CMK (cell line): ENCODE measurements at regions not wholly inside any gene's neighbourhood (a gene's known extent, or its start where the extent isn't known, plus 50 kb on each side); places are given as distances from the start of the nearest gene placed in this dataset.
"Not testable (repeated sequence)": the region's sequence is repeated elsewhere in the genome, so short reads cannot be mapped to it uniquely, and the experiment has no call there.

ENCODE experiments used
- DNase-seq: peaks from one replicate; pipeline ENCODE4 v3.0.0-alpha.2; 2010; ENCODE audit warnings: low read depth

DNA sequence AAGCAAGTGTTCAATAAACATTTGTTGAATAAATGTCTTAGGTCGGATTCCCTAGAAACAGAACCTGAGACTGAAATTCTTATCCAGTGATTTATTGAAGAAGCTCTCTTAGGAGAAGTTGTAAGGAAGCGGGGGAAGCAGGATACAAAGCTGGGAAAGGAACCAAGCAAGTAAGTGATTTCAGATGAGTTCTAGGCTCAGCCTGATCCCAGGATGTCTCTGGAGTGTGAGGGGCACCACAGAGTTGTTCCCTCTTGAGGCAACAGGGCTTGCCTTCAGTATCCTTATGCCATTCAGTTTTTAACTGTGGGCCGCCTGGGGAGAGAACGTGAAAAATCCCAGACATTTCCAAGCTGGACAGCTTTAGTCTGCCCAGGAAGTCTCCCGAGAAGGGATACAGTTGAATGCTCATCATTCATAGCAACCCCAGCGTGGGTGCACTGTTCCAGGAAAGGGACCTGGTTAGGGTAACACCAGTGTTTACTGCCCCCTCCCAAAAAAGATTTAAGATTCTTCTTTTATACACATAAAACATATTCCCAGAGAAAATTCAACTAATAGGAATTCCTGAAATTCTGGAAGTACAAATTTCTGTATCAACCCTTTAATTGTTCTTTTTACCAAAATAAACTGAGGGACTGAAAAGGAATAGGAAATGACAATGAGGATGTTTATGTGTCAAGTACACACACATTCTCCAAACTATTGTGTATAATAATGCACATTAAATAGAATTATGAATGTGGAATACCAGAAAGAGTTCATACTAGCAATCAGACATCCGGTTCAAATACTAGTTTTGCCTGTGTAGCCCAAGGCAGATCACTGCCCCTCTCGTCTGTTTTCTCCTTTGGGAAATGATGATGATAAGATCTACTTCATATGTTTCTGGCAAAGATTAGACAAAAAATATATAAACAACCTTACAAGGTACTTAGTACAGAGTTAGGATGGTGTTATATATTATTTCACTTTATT is 592.1 kb upstream of the CDH2 start:
- DNase-seq: no peak

DNA sequence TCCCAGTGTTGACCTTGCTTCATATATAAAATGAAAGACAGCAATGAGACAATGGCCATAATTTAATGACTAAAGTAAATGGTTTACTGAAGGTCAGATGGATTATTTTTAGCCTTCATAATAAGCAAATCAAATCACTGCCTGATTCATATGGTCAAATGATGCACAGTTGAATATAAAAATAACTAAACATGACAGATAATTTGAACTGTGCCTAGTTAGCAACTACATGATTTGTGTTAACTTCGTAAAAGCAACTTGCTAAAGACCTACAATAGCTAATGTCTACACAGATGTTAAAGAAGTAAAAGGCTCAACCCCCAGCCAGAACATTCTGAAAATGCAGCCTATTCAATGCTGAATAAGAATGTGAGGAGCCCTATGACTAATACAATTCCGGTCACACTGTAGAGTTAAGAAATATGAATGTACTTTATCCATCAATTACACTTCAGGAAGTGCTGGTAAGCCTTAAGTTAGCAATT is 590.8 kb upstream of the CDH2 start:
- no peak for DNase-seq

DNA sequence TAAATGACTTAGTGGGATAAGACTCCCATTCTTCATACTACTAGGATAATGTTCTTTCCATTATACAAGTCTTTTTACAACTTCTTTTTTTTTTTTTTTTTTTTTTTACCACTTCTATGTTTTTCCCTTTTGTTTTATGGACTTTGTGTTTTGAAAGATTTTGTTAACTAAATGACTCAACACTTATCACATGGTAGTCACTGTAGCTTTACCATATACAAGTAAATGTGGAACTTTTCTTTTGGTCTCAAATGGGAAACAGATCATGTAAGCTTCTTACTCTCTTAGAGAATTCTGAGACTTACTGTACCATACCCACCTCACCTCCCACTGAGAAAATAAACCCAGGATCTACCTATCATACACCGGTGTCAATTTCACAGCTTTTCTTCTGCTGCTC is 590.3 kb upstream of the CDH2 start:
- no peak for DNase-seq

DNA sequence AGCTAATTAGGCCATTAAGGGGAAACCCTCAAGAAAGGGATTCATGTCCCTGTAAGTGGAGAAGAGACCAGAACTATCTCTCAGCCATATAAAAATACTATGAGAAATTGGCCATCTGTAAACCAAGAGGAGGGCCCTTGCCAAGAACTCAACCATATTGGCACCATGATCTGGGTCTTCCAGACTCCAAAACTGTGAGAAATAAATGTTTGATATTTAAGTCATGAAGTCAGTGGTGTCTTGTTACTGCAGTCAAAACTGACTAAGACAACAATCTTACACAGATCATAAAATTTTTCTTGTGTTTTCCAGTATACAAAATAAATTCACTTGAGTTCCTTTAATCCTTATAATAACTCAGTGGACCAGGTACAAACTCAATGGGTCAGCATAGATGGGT is 589.8 kb upstream of the CDH2 start:
- no peak for DNase-seq

DNA sequence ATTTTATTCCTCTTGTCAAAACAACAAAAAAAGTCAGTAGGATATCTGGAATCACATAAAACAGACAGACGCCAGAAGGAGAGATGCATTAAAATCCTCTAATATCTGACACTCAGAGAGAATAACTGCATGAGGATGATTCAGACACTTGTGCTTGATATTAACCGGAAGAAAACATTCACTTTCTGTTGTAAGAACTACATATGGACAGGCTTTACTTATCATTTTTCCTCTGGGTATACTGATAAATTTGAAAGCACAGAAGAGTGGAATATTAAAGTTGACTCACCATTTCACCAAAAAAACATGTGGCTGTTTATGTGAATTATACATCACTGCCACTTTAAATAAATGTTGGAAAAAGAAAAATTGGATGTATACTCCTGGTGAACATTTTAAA is 589.1 kb upstream of the CDH2 start:
- no peak for DNase-seq

DNA sequence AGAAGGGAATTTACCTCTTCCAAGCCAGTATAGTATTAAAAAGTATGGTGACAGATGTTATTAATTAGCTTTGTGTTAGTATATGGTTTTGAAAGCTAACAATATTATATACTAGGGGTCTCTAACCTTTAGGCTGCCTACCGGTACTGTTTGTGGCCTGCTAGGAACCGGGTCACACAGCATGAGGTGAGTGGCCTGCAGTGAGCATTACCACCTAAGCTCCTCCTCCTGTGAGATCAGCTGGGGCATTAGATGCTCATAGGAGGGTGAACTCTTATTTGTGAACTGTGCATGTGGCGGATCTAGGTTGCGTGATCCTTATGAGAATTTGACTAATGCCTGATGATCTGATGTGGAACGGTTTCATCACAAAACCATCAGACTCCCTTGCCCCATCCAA is 583.4 kb upstream of the CDH2 start:
- DNase-seq: no peak

DNA sequence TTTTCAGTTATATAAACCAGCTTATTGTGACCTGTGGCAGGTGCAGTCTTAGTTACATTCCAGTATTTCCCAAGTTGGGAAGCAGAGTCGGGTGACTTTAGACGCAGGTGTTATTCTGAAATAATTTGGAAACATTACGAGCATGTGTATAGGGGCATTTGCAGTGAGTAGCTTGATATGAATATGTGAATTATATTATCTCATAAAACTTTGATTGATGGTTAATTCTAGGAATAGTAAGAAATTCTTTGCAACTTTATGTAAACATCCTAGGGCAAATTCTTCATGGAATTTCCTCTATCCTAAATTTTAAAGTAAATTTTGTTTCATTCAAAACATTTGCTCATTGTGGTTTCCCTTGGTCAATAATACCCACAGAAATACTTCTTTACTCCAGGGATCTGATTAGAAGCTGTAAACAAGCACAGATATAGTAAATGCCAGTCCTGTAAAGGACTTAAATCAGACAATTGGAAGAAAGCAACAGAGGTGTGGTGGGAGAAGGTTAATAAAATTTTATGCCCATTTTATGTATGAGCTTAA is 580.6 kb upstream of the CDH2 start:
- DNase-seq: no peak

DNA sequence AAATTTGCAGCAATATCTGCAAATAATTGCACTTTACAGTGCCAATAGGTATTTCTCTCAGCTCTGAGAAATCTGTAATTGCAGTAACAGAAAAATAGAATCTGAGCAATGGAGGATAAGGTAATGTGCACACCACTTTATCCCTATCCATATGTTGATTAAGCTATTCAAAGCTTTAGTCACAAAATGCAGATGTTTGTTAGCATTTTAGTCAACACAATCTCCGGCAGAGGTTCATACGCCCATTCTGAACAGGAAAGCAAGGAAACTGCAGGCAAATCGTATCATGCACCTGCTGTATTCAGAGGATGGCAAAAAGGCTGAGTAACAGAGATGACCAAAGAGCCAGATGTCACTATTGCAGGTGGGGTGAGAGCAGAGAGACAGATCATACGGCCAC is 566.2 kb upstream of the CDH2 start:
- DNase-seq: no peak

DNA sequence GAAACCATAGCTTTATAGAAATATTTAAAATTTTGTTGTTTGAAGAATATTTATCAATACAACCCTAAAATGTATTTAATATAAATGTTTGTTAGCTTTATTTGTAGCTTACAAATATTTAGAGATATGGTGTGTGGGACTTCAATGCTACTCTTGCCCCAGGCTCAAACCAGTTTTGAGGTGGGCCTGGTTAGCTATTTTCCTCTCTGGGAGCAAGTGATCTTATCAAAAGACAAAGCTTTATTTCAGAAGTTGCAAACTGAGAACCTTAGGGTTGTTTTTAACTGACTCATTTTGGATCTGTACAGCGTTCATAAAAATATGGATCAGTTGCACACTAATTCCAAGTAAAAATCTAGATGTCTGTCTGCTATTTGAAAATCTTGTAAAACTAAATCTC is 563.6 kb upstream of the CDH2 start:
- no peak for DNase-seq

DNA sequence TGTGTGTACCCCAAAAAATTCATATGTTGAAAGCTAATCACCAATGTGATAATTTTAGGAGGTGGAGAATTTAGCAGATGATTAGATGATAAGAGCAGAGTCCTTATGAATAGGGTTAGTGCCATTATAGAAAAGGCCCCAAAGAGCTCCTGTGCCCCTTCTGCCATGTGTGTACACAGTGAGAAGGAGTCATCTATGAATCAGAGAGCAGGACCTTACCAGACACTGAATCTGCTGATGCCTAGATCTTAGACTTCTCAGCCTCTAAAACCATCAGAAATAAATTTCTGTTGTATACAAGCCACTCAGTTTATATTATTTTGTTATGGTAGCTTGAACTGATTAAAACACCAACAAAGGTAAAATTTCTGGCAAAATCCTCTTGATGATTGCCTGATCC is 560.0 kb upstream of the CDH2 start:
- no peak for DNase-seq

DNA sequence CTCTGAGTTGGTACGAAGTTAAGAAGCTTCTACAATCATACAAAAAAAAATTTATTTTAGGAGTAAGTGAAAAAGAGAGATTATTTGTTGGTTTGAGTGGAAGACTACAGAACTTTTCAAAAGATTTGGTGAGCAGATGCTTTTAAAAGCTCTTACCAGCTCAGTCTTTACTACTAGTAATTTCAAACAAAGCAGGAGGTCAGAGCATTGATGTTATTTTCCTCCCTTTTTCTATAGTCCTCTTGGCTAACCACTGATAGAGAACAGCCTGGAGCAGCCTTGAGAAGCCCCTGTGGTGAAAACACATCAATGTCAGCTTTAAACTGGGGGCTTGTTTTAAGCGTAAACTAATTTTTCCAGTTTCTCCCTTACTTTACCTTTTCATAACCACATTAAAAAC is 559.3 kb upstream of the CDH2 start:
- no peak for DNase-seq

DNA sequence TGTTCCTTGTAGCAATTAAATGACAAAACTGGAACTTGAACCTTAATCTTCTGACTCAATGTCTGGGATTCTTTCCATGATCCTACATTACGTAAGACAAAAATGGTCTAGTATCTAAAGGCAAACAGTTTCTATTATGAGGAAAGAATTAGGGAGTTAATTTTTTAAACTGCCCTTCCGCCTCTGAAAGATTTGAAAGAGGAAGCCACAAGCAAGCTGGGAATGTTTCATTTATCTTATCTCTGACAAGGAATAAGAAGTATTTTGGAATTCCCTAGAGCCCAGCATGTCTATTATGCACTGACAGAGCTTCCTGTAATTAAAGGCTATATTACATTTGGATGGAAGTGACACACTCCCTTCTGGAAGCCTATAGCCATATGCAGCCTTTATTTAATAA is 558.8 kb upstream of the CDH2 start:
- no peak for DNase-seq

DNA sequence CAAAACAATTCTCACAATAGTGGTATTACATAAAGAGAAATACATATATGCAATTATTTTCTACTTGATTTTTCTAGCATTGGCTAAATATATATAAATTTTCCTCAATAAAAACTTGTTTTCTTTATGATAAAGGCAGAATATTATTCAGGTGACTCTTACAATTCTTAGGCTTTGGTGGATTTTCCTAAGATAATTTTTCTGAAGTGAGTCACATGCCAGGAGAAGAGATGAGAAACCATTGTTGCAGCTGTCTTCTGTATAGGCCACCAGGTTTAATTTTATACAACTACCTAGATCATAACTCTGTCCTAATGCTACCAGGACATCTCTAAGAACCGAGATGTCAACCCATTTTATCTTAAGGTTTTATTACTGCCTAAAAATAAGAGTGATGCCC is 552.4 kb upstream of the CDH2 start:
- DNase-seq: no peak

DNA sequence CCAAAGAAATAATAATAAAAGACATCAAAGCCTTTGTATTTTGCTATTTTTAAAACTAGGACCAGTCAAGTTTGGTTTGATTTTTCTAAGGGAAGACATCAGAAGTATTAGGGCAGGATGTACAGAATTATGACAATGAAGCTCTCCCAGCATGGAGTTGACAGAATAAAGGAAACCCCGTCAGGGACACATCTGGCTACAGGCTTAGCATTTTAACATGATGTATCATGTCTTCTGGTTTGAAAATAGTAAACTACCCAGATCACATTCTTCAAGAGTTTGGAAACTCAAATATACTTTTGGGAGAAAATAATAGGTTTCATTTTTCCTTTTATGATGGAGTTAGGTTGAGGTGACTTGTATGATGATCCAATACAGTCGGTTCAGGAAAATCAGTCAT is 552.0 kb upstream of the CDH2 start:
- no peak for DNase-seq

DNA sequence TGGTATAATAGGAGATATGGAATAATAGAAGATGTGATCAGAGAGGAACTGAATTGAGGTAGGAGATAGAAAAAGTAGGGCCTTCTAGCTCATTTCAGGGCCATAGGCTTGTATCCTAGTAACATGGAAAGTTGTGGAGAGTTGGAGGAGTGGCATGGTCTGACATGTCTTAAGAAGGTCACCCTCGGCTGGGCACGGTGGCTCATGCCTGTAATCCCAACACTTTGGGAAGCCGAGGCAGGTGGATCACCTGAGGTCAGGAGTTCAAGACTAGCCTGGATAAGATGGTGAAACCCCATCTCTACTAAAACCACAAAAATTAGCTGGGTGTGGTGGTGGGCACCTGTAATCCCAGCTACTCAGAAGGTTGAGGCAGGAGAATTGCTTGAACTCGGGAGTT is 550.3 kb upstream of the CDH2 start:
- DNase-seq: not testable (repeated sequence)

DNA sequence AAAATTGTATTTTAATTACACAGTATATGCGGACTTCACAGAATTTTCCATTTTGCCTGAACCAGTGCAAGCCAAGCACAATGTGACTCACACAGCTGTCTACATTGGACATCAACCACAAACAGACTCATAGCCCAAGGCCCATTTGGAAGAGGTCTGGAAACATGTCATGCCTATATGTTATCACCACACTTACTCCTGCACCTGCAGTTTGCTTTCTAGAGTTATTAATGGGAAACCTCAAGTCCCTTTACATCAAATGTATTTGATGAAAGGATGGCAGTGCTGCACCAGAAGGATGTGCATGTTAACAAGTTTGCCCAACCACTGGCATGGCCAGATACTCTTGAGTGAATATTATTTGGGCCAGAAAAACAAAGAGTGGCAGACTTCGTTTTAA is 548.9 kb upstream of the CDH2 start:
- no peak for DNase-seq

DNA sequence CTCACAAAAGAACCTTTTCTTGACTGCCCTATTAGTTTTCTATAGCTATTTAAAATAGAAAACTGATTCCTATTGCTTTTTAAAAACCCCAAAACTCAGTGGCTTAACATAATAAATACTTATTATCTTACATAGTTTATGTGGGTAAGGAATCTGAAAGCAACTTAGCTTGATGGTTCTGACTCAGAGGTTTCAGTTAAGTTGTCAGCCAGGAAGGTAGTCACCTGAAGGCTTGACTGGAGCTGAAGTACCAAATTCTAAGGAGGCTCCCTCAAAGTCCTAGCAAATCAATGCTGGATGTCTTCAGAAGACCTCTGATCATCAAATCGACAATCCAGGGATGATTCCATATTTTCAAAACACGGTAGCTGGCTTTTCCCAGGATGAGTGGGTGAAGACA is 546.6 kb upstream of the CDH2 start:
- no peak for DNase-seq

DNA sequence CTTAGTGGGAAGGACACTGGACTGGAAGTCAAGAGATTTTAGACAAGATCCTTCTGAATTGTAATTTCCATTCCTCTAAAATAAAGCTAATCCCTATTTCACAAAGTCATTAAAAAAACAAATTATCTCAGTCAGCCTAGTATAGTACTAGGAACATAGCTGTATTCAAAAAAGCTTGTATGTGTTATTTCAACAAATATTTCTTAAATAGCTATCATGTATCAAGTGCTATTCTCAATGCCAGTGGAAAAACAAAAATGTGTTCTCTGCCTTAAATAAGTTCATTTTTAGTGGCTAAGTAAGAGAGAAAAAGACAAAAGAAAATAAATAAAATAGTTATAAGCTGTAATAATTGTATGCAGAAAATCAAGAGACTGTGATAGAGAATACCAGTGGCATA is 541.8 kb upstream of the CDH2 start:
- no peak for DNase-seq

DNA sequence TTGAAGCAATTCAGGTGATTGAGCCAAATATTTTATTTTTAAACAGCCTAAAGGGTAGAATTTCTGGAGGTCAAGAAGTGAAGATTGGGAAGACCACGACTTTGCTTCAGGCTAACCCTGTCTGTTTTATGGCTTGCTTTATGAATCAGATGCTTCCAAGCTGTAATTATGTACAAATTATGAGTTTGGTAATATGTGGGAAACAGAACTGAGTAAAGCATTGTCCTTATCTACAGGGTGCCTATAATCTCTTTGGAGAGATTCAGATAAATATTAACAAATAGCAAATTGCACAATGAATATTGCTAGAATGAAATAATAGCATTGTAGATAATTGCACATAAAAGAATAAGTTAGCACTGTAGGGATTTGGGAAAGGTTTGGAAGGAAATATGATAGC is 539.4 kb upstream of the CDH2 start:
- no peak for DNase-seq

DNA sequence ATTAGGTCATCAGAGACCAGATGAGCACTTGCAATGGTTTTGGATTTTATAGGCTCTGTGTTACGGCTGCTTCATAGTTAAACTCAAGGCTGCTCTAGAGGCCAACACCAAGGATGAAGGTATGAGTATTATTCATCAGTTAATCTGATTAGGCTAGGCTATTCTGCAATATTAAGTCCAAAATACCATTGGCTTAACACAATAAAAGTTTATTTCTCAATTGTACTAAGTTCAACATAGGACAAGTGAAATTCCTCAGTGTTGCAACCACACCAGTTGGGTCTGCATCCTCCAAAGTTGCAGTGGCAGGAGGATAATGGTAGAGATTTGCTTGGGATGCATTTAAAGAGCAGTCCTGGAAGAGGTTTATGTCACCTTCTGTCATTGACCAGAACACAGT is 538.3 kb upstream of the CDH2 start:
- DNase-seq: no peak

DNA sequence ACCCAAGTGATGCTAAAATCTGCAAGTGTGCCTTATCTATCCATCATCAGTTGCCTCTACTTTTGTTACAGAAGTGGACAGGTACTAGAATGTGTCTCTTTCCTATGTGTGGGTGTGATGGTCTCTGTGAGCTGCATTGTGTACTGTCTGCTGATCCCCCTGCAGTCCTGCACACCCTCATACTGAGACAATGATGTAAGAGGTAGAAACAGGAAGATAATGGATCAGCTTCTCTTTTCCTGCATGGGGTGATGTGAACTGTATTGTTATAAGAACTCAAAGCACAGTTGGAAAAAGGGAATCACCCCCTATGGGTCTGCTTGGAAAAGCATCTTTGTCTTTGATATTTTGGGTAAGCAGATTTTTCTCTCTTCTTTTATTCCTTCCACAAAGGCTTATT is 537.6 kb upstream of the CDH2 start:
- DNase-seq: no peak

DNA sequence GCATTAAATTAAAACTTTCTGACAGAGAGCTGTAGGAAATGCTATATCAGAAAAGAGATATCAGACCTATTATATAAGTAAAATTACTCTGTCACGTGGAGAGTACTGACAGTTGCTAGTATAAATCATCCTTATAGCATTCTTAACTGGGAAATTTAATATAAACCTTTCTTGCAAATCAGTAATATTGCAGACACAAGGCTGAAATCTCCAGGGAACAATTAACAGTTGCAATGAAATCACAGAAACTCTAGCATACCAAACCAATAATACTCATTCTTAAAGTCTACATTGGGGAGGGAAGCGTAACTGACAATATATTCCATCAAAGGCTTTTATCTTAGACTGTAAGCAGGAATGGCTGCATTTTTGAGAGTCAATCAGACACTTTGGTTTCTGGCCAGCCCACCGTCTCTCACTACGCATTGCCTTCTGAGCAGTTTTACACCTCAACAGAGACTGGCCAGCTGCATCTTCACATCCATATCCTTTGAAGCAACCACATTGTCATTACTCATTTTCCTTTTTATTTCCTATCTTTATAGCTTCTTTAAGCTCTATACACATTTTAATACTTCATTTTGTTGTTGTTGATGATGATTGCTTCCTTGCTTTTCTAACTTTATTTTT is 536.0 kb upstream of the CDH2 start:
- no peak for DNase-seq

DNA sequence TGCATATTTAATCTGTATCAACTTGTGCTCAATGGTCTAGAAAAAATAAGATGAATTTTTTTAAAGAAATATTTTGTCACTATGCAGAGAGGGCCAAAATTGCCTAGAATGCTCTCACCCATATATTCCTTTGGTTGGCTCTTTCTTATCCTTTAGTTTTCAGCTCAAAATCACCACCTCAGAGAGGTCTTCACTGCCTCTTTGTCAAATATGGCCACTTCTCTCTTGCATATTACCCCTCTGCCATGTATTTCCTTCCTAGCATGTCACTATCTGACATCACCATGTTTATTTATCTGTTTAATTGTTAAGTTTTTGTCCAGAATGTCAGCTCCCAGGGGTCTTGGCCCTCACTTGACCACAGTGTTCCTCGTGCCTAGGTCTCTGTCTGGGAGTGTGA is 535.2 kb upstream of the CDH2 start:
- DNase-seq: no peak
